Mucosa of descending colon (tissue), 3 donors: ENCODE measurements at regions not wholly inside any gene's neighbourhood (a gene's known extent, or its start where the extent isn't known, plus 50 kb on each side); places are given as distances from the start of the nearest gene placed in this dataset.

ENCODE experiments used
- ATAC-seq: fragments of 200-7000 bp; cut with Tn5 transposase; one replicate; pipeline ENCODE4 v1.9.1; 2020; ENCODE audit warnings: mild to moderate bottlenecking, moderate library complexity
- DNase-seq, 3 donors: peaks; one replicate each; pipeline ENCODE4 v3.0.0-alpha.2; 2020
- H3K36me3 ChIP-seq: fragments of 200-600 bp; one replicate; pipeline ENCODE4 v1.8.0; 2021; ENCODE audit warnings: low read depth, mild to moderate bottlenecking
- H3K4me1 ChIP-seq: fragments of 200-600 bp; one replicate; pipeline ENCODE4 v1.8.0; 2021; ENCODE audit warnings: low read depth, mild to moderate bottlenecking
- H3K4me3 ChIP-seq: fragments of 200-600 bp; one replicate; pipeline ENCODE4 v1.8.0; 2021; ENCODE audit warnings: mild to moderate bottlenecking
- H3K9me3 ChIP-seq: fragments of 200-600 bp; one replicate; pipeline ENCODE4 v1.8.0; 2021; ENCODE audit warnings: mild to moderate bottlenecking
- CTCF ChIP-seq: fragments of 200-600 bp; IDR thresholded peaks from one replicate; pipeline ENCODE4 v1.8.0; 2022; ENCODE audit warnings: antibody characterized with exemption, mild to moderate bottlenecking
- intact Hi-C, 2 donors: fragments of 100-400 bp; cut with DNase I in 1 of 2; cut with micrococcal nuclease in 1 of 2; formaldehyde crosslinking; loops; one replicate each; pipeline versions ENCODE4 v1.11.0 to v1.11.1; 2022; cut with DNase I, micrococcal nuclease
- donor health status: DM: no; HTN: no; CAD: no; lungs with moderate emphysema.
- donor health status: DM: no; HTN: no; CAD: no.
- donor health status: DM: no; HTN: yes; CAD: no.

GRCh38 chr5:171675511-171675910, 110.1 kb upstream of the SMIM23 start:
- no peak for TF ChIP-seq CTCF
- Histone ChIP-seq H3K9me3 (no peaks in the 10 kb centered on the region), H3K4me1 (no peaks in the 10 kb centered on the region), H3K36me3 (no peaks in the 10 kb centered on the region), H3K4me3 (no peak overlapping the region)
- no peak for DNase-seq
- ATAC-seq, result no peak
- intact Hi-C loops, result no loop called here

GRCh38 chr5:171676286-171676944, 109.2 kb upstream of the SMIM23 start:
- no peak for TF ChIP-seq CTCF
- ATAC-seq (no peak), DNase-seq (peak in 1 of 3 donors; percentile 11)
- H3K4me3 ChIP-seq, result no peak overlapping the region
- no peaks in the 10 kb centered on the region for H3K36me3 ChIP-seq
- no peaks in the 10 kb centered on the region for H3K9me3 ChIP-seq
- H3K4me1 ChIP-seq, result no peaks in the 10 kb centered on the region
- intact Hi-C loops, result no loop called here

GRCh38 chr5:171678646-171679045, 107.0 kb upstream of the SMIM23 start:
- H3K9me3 ChIP-seq, result no peaks in the 10 kb centered on the region
- intact Hi-C loops, result no loop called here
- no peaks in the 10 kb centered on the region for H3K4me1 ChIP-seq
- TF ChIP-seq CTCF, result no peak
- no peaks in the 10 kb centered on the region for H3K36me3 ChIP-seq
- DNase-seq, result no peak
- no peak overlapping the region for H3K4me3 ChIP-seq
- ATAC-seq, result no peak

- ATAC-seq (no peak), DNase-seq (no peak)
- no peaks in the 10 kb centered on the region for H3K36me3 ChIP-seq
- intact Hi-C loops, result no loop called here
- no peak for TF ChIP-seq CTCF
- H3K4me1 ChIP-seq, result no peaks in the 10 kb centered on the region
- no peak overlapping the region for H3K4me3 ChIP-seq
- no peaks in the 10 kb centered on the region for H3K9me3 ChIP-seq
These were observed 105.1 kb upstream of the SMIM23 start for GRCh38 chr5:171680485-171680884.

GRCh38 chr5:171681061-171681460, 104.6 kb upstream of the SMIM23 start:
- ATAC-seq, result no peak
- Histone ChIP-seq H3K4me3 (no peak overlapping the region), H3K9me3 (no peaks in the 10 kb centered on the region), H3K36me3 (no peaks in the 10 kb centered on the region), H3K4me1 (no peaks in the 10 kb centered on the region)
- TF ChIP-seq CTCF, result no peak
- no peak for DNase-seq
- intact Hi-C loops, result no loop called here

- Histone ChIP-seq H3K4me3 (no peak overlapping the region), H3K4me1 (no peaks in the 10 kb centered on the region), H3K9me3 (no peaks in the 10 kb centered on the region), H3K36me3 (no peaks in the 10 kb centered on the region)
- intact Hi-C loops, result no loop called here
- DNase-seq, result no peak
- no peak for TF ChIP-seq CTCF
- ATAC-seq, result no peak
These were observed 103.9 kb upstream of the SMIM23 start for GRCh38 chr5:171681677-171682076.
